ENCODE measurements at regions not wholly inside any gene's neighbourhood (a gene's known extent, or its start where the extent isn't known, plus 50 kb on each side); places are given as distances from the start of the nearest gene placed in this dataset.

DNA sequence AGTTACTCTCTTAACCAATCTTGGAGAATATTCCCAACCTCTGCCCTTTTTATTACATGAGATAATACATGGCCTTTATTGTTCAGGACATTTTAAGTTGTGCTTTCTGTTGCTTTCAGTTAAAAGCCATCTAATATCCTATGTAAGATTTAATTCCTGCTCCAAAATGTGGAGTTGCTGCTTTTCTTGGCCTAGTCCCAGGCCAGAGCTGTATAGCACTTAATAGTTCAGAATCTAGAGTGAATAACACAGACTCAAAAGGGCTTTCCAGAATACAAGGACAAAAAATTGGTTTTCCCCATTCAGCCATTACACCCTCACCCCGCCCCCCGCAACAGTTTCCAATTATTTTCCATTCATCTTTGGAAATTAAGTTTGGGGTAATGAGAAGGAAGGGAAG, 144.3 kb upstream of the SMAD1 start:
- TF ChIP-seq YY1 (IDR thresholded peaks at IDR 0.05; ENCODE audit: insufficient read depth, insufficient read length) (no peak), ZNF274 (IDR thresholded peaks at IDR 0.05; ENCODE audit: low read depth, low read length) (no peak), SUZ12 (IDR thresholded peaks at IDR 0.05; ENCODE audit: extremely low read depth, insufficient read depth, insufficient read length) (no peak)

All from NT2/D1 (cell line).